Vagina (tissue), 2 donors: ENCODE measurements at regions not wholly inside any gene's neighbourhood (a gene's known extent, or its start where the extent isn't known, plus 50 kb on each side); places are given as distances from the start of the nearest gene placed in this dataset.

Source experiments
- DNase-seq, 2 donors: peaks; one replicate each; pipeline ENCODE4 v3.0.0-alpha.2; 2017; ENCODE audit errors: extremely low spot score in 2 of 2
- H3K27ac ChIP-seq: fragments of 200-600 bp; sonication (generic); one replicate; pipeline ENCODE4 v1.5.1; 2019
- H3K27me3 ChIP-seq: fragments of 200-600 bp; sonication (generic); one replicate; pipeline ENCODE4 v1.5.1; 2019
- H3K36me3 ChIP-seq, 2 donors: fragments of 200-600 bp; sonication (generic); one replicate each; pipeline ENCODE4 v1.5.1; 2017 to 2019
- H3K4me1 ChIP-seq: fragments of 200-600 bp; sonication (generic); one replicate; pipeline ENCODE4 v1.5.1; 2019
- H3K4me3 ChIP-seq, 2 donors: fragments of 200-600 bp; sonication (generic); 1 replicate in 1 of 2; 2 replicates in 1 of 2; pipeline ENCODE4 v1.5.1; 2016 to 2019
- H3K9me3 ChIP-seq: fragments of 200-600 bp; sonication (generic); one replicate; pipeline ENCODE4 v1.5.1; 2019
- CTCF ChIP-seq, 3 experiments: fragments of 450-650 bp in 2 of 3; fragments of 200-600 bp in 1 of 3; sonication (generic) in 1 of 3; IDR thresholded peaks; one replicate each; pipeline ENCODE4 v1.5.1; 2017 to 2019; ENCODE audit warnings: antibody characterized with exemption in 3 of 3, mild to moderate bottlenecking in 2 of 3, moderate library complexity in 2 of 3
- POLR2A ChIP-seq, 2 donors: fragments of 450-650 bp; IDR thresholded peaks; one replicate each; pipeline ENCODE4 v1.6.1; 2017; ENCODE audit warnings: antibody characterized with exemption in 2 of 2, mild to moderate bottlenecking in 2 of 2, moderate library complexity in 2 of 2
- POLR2AphosphoS5 ChIP-seq, 2 donors: sonication (generic); formaldehyde crosslinking; IDR thresholded peaks; one replicate each; pipeline ENCODE4 v1.9.0; 2017; ENCODE audit warnings: antibody characterized with exemption in 2 of 2, mild to moderate bottlenecking in 2 of 2, low read depth in 1 of 2; ENCODE audit not compliant: insufficient read depth in 1 of 2
- intact Hi-C: fragments of 100-400 bp; cut with DNase I; formaldehyde crosslinking; loops from one replicate; pipeline ENCODE4 v1.15.1; 2023

- Histone ChIP-seq H3K9me3 (no peaks in the 10 kb centered on the region), H3K4me3 (no peak overlapping the region), H3K27me3 (no peaks in the 10 kb centered on the region), H3K36me3 (no peaks in the 10 kb centered on the region), H3K27ac (peak overlapping the region; percentile 84), H3K4me1 (peaks cover 80% of the 10 kb centered on the region)
- no peak for TF ChIP-seq POLR2AphosphoS5 (IDR thresholded peaks at IDR 0.05; ENCODE audit: insufficient read depth in 1 of 2, low read depth in 1 of 2)
- TF ChIP-seq POLR2A (IDR thresholded peaks at IDR 0.05), result no peak
- peak in 1 of 2 donors; percentile 49 for DNase-seq
- intact Hi-C loops, result no loop called here
Observed at GRCh38 chr2:217688494-217688893, 314.3 kb downstream of the TNS1 start.

- Histone ChIP-seq H3K27me3 (no peaks in the 10 kb centered on the region), H3K36me3 (no peaks in the 10 kb centered on the region)
Observed at GRCh38 chr2:217687771-217688170, 315.0 kb downstream of the TNS1 start.

GRCh38 chr2:217685255-217685605 lies 317.6 kb downstream of the TNS1 start:
- Histone ChIP-seq H3K27me3 (no peaks in the 10 kb centered on the region), H3K4me3 (no peak overlapping the region), H3K36me3 (no peaks in the 10 kb centered on the region), H3K27ac (peak overlapping the region; percentile 84), H3K4me1 (peaks cover 74% of the 10 kb centered on the region), H3K9me3 (no peaks in the 10 kb centered on the region)
- TF ChIP-seq POLR2AphosphoS5 (IDR thresholded peaks at IDR 0.05; ENCODE audit: insufficient read depth in 1 of 2, low read depth in 1 of 2) (peak in 1 of 2 donors; percentile 86), POLR2A (IDR thresholded peaks at IDR 0.05) (no peak), CTCF (IDR thresholded peaks at IDR 0.05) (no peak)
- intact Hi-C loops, result no loop called here
- DNase-seq, result peak in 1 of 2 donors; percentile 93

More at GRCh38 chr2:217687771-217688170, 315.0 kb downstream of the TNS1 start:
- peak in 1 of 2 donors; percentile 77 for DNase-seq
- Histone ChIP-seq H3K4me1 (peaks cover 87% of the 10 kb centered on the region), H3K27ac (peak overlapping the region; percentile 84), H3K4me3 (no peak overlapping the region), H3K9me3 (no peaks in the 10 kb centered on the region)
- TF ChIP-seq POLR2AphosphoS5 (IDR thresholded peaks at IDR 0.05; ENCODE audit: insufficient read depth in 1 of 2, low read depth in 1 of 2), result no peak
- no peak for TF ChIP-seq CTCF (IDR thresholded peaks at IDR 0.05)
- no peak for TF ChIP-seq POLR2A (IDR thresholded peaks at IDR 0.05)
- intact Hi-C loops, result no loop called here

- intact Hi-C loops, result no loop called here
- no peak for TF ChIP-seq POLR2AphosphoS5 (IDR thresholded peaks at IDR 0.05; ENCODE audit: insufficient read depth in 1 of 2, low read depth in 1 of 2)
- no peak for TF ChIP-seq CTCF (IDR thresholded peaks at IDR 0.05)
- no peak for TF ChIP-seq POLR2A (IDR thresholded peaks at IDR 0.05)
- peaks cover 74% of the 10 kb centered on the region for H3K4me1 ChIP-seq
Observed at GRCh38 chr2:217684431-217685254, 318.2 kb downstream of the TNS1 start.

GRCh38 chr2:217683106-217683870 lies 319.5 kb downstream of the TNS1 start:
- intact Hi-C loops, result no loop called here
- no peaks in the 10 kb centered on the region for H3K36me3 ChIP-seq
- no peaks in the 10 kb centered on the region for H3K27me3 ChIP-seq
- peak overlapping the region; percentile 84 for H3K27ac ChIP-seq
- H3K4me3 ChIP-seq, result no peak overlapping the region
- peaks cover 63% of the 10 kb centered on the region for H3K4me1 ChIP-seq
- H3K9me3 ChIP-seq, result no peaks in the 10 kb centered on the region
- no peak for DNase-seq
- TF ChIP-seq CTCF (IDR thresholded peaks at IDR 0.05), result no peak
- TF ChIP-seq POLR2AphosphoS5 (IDR thresholded peaks at IDR 0.05; ENCODE audit: insufficient read depth in 1 of 2, low read depth in 1 of 2), result no peak
- no peak for TF ChIP-seq POLR2A (IDR thresholded peaks at IDR 0.05)

More at GRCh38 chr2:217684431-217685254, 318.2 kb downstream of the TNS1 start:
- DNase-seq, result no peak
- no peaks in the 10 kb centered on the region for H3K36me3 ChIP-seq
- no peak overlapping the region for H3K4me3 ChIP-seq
- H3K27ac ChIP-seq, result peak overlapping the region; percentile 84
- no peaks in the 10 kb centered on the region for H3K27me3 ChIP-seq
- no peaks in the 10 kb centered on the region for H3K9me3 ChIP-seq
